ENCODE measurements at regions not wholly inside any gene's neighbourhood (a gene's known extent, or its start where the extent isn't known, plus 50 kb on each side); places are given as distances from the start of the nearest gene placed in this dataset.

GRCh38 chr6:126633373-126633772 is 293.5 kb downstream of the CENPW start:
- no peak for TF ChIP-seq ZFX (IDR thresholded peaks at IDR 0.05; ENCODE audit: borderline replicate concordance)
- TF ChIP-seq, protein P1, sequence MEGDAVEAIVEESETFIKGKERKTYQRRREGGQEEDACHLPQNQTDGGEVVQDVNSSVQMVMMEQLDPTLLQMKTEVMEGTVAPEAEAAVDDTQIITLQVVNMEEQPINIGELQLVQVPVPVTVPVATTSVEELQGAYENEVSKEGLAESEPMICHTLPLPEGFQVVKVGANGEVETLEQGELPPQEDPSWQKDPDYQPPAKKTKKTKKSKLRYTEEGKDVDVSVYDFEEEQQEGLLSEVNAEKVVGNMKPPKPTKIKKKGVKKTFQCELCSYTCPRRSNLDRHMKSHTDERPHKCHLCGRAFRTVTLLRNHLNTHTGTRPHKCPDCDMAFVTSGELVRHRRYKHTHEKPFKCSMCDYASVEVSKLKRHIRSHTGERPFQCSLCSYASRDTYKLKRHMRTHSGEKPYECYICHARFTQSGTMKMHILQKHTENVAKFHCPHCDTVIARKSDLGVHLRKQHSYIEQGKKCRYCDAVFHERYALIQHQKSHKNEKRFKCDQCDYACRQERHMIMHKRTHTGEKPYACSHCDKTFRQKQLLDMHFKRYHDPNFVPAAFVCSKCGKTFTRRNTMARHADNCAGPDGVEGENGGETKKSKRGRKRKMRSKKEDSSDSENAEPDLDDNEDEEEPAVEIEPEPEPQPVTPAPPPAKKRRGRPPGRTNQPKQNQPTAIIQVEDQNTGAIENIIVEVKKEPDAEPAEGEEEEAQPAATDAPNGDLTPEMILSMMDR (IDR thresholded peaks at IDR 0.05): no peak
- no peak overlapping the region for H3K27ac ChIP-seq

DNA sequence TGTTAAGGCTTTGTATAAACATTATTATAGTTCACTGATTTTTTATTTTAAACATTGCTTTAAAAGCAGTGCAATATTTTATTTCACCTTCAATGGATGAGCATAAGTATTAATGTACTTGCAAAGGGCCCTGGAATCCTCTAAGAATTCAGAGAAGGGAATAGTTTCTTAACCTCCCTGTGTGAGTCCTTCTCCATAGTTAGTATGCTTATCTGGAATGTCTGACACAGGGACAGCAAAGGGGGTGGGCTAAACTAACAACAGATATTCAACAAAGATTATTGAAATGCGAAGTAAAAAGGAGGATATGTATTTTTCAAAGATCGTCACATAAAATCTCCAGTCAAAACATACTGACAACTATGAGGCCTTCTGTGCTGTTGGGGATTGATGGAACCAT is 300.4 kb downstream of the CENPW start:
- no peak overlapping the region for H3K27ac ChIP-seq

DNA sequence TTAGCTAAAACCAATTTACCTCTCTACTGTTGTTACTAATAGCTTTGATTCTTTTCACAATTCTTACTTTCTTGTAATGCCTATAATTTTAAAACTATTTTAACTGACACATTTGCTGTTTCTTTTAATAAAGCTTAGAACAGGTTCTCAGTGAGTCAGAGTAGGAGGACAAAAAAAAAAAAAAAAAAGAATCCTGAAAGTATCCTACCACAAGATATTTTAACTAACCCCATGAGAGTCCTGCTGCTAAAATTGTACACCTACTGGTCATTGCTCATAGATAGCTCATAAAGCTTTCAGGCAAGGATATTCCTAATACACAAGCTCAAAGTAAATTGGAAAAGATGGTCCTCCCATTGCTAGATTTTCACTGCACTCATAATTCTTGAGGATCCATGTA is 301.0 kb downstream of the CENPW start:
- no peak overlapping the region for H3K27ac ChIP-seq
- TF ChIP-seq, protein P1 (IDR thresholded peaks at IDR 0.05): no peak
- TF ChIP-seq ZFX (IDR thresholded peaks at IDR 0.05; ENCODE audit: borderline replicate concordance): no peak

More for the DNA sequence above, 300.4 kb downstream of the CENPW start:
- TF ChIP-seq ZFX (IDR thresholded peaks at IDR 0.05; ENCODE audit: borderline replicate concordance): no peak
- TF ChIP-seq, protein P1 (IDR thresholded peaks at IDR 0.05): no peak

- H3K27ac ChIP-seq: no peak overlapping the region
- TF ChIP-seq, protein P1 (IDR thresholded peaks at IDR 0.05): no peak
- no peak for TF ChIP-seq ZFX (IDR thresholded peaks at IDR 0.05; ENCODE audit: borderline replicate concordance)
Measured at GRCh38 chr6:126641641-126642040, 301.7 kb downstream of the CENPW start.

GRCh38 chr6:126643352-126643751 is 303.4 kb downstream of the CENPW start:
- TF ChIP-seq, protein P1 (IDR thresholded peaks at IDR 0.05): no peak
- no peak for TF ChIP-seq ZFX (IDR thresholded peaks at IDR 0.05; ENCODE audit: borderline replicate concordance)

DNA sequence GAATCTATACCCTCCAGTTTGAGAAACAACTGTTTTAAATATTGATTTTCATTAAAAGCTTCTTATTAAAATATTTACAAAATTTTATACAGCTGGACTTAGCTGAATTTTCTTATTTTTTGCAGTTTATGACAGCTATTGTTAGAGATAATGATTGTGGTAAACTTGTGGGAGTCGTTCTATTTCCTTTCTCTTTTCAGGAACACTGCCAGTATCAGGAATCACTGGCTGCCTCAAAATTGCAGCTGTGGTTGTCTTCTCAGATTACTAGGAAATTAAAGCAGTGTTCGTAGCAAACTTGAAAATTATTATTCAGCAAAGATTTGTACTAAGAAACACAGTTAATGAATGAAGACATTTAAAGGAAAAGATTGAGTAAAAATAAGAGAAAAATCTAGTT is 311.0 kb downstream of the CENPW start:
- H3K27ac ChIP-seq: no peak overlapping the region
- TF ChIP-seq, protein P1 (IDR thresholded peaks at IDR 0.05): no peak
- no peak for TF ChIP-seq ZFX (IDR thresholded peaks at IDR 0.05; ENCODE audit: borderline replicate concordance)

More at GRCh38 chr6:126643352-126643751, 303.4 kb downstream of the CENPW start:
- no peak overlapping the region for H3K27ac ChIP-seq

GRCh38 chr6:126657561-126658175 is 317.8 kb downstream of the CENPW start:
- H3K27ac ChIP-seq: no peak overlapping the region
- no peak for TF ChIP-seq ZFX (IDR thresholded peaks at IDR 0.05; ENCODE audit: borderline replicate concordance)
- TF ChIP-seq, protein P1 (IDR thresholded peaks at IDR 0.05): peak; percentile 83
